ENCODE measurements at regions not wholly inside any gene's neighbourhood (a gene's known extent, or its start where the extent isn't known, plus 50 kb on each side); places are given as distances from the start of the nearest gene placed in this dataset.

DNA sequence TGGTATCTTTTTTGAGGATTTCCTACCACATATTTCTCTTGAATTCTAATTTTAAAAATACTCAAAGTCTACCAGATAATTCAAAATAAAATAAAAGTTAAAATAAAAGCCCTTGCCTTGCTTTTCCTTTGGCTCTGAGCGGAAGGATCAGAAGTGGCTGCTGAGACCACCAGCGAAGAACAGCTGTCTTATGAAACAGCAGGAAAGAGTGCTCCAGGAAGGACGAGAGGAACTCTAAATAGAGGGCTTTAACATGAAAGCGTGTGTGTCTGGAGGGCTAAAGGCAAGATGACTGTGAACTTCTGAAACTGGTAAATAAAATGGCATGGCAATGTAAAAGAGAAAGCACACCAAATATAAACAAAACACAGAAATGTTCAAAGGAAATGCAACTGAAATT, 521.5 kb upstream of the SPRY2 start:
- Histone ChIP-seq H3K9me3 (ENCODE audit: control insufficient read depth, low read depth, low read length) (no peaks in the 10 kb centered on the region), H3K27ac (ENCODE audit: low read length) (no peak overlapping the region), H3K4me1 (ENCODE audit: control insufficient read depth, insufficient read depth, low read length) (no peaks in the 10 kb centered on the region), H3K4me3 (ENCODE audit: low read length) (no peak overlapping the region), H3K36me3 (ENCODE audit: control insufficient read depth, insufficient read depth, low read length) (no peaks in the 10 kb centered on the region), H3K27me3 (ENCODE audit: control insufficient read depth, insufficient read depth, low read length) (no peaks in the 10 kb centered on the region)
- WGBS (ENCODE audit: insufficient coverage, low lambda C conversion rate), result 100% methylated on average over 1 of the region's 4 CpGs
- no peak for DNase-seq

DNA sequence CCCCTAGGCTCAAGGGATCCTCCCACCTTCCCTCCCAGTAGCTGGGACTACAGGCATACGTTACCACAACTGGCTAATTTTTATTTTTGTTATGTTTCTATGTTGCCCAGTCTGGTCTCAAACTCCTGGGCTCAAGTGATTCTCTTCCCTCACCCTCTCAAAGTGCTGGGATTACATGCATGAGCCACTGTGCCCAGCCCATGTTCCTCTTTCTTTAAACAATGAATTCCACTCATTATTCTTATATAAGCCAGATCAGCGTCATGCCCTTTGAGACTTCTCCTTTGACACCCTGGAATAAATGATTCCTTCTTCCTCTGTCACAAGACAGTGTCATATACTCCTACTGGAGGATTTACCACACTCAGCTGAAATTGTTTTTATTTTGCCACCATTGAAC, 519.9 kb upstream of the SPRY2 start:
- Histone ChIP-seq H3K4me1 (ENCODE audit: control insufficient read depth, insufficient read depth, low read length) (no peaks in the 10 kb centered on the region), H3K27me3 (ENCODE audit: control insufficient read depth, insufficient read depth, low read length) (no peaks in the 10 kb centered on the region), H3K27ac (ENCODE audit: low read length) (no peak overlapping the region), H3K36me3 (ENCODE audit: control insufficient read depth, insufficient read depth, low read length) (no peaks in the 10 kb centered on the region), H3K4me3 (ENCODE audit: low read length) (no peak overlapping the region), H3K9me3 (ENCODE audit: control insufficient read depth, low read depth, low read length) (no peaks in the 10 kb centered on the region)
- DNase-seq, result no peak
- WGBS (ENCODE audit: insufficient coverage, low lambda C conversion rate), result 100% methylated on average over 1 of the region's 2 CpGs

DNA sequence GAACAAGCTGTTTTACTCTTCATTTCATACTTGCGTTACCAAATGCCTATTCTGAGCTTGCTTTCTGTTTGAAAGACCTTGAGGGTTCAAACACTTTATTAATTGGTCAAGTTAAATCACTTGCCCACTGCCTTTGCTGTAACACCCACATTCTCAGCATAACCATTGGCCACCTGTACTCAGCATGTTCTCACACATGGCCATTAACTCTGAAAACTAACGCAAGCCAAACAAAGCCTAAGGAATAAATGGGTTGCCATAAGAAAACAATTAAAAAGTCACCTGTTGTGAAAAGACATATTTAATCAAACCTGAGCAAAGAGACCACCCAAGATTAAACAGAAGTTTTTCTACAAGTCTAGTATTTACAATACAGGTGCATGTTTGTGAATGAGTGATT, 517.2 kb upstream of the SPRY2 start:
- Histone ChIP-seq H3K36me3 (ENCODE audit: control insufficient read depth, insufficient read depth, low read length) (no peaks in the 10 kb centered on the region), H3K27ac (ENCODE audit: low read length) (no peak overlapping the region), H3K4me1 (ENCODE audit: control insufficient read depth, insufficient read depth, low read length) (no peaks in the 10 kb centered on the region), H3K9me3 (ENCODE audit: control insufficient read depth, low read depth, low read length) (no peaks in the 10 kb centered on the region), H3K27me3 (ENCODE audit: control insufficient read depth, insufficient read depth, low read length) (no peaks in the 10 kb centered on the region), H3K4me3 (ENCODE audit: low read length) (no peak overlapping the region)
- WGBS (ENCODE audit: insufficient coverage, low lambda C conversion rate), result 88% methylated on average over 2 of the region's 2 CpGs
- no peak for DNase-seq

DNA sequence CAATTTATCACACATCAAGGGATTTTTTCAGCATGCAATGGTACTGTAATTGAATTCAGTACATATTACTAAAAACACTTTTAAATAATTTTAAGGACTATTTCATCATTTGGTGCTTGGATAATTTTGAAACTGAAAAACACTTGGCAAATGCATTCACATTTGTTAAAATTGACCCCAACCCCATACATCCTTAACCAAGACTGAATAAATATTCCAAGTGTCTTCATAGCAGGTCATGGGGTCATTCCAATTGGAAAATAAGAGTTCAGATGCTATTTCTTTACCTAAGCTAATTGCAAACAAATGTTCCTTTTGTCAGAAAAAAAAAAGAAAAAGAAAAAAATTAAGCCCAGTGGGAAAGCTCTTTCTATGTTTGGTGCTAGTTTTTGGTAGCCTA, 516.4 kb upstream of the SPRY2 start:
- DNase-seq, result no peak
- H3K27ac ChIP-seq (ENCODE audit: low read length), result no peak overlapping the region

DNA sequence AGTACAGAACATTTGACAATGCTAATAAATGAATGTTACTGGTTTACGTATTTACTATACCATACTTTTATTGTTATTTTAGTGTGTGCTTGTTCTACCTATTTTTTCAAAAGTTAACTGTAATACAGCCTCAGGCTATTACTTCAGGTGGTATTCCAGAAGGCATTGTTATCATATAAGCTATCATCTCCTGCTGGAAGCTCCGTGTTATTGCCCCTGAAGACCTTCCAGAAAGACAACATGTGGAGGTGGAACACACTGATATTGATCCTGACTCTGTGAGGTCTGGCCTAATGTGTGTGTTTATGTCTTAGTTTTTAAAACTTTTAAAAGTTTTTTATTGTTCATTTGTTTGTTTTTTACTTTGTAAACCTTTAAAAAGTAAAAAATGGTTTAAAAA, 509.8 kb upstream of the SPRY2 start:
- no peaks in the 10 kb centered on the region for H3K36me3 ChIP-seq (ENCODE audit: control insufficient read depth, insufficient read depth, low read length)

More for the DNA sequence above, 516.4 kb upstream of the SPRY2 start:
- Histone ChIP-seq H3K4me1 (ENCODE audit: control insufficient read depth, insufficient read depth, low read length) (no peaks in the 10 kb centered on the region), H3K4me3 (ENCODE audit: low read length) (no peak overlapping the region), H3K9me3 (ENCODE audit: control insufficient read depth, low read depth, low read length) (no peaks in the 10 kb centered on the region), H3K36me3 (ENCODE audit: control insufficient read depth, insufficient read depth, low read length) (no peaks in the 10 kb centered on the region), H3K27me3 (ENCODE audit: control insufficient read depth, insufficient read depth, low read length) (no peaks in the 10 kb centered on the region)

GRCh38 chr13:80844164-80844563, 503.2 kb upstream of the SPRY2 start:
- no peak for DNase-seq
- H3K27me3 ChIP-seq (ENCODE audit: control insufficient read depth, insufficient read depth, low read length), result no peaks in the 10 kb centered on the region
- WGBS (ENCODE audit: insufficient coverage, low lambda C conversion rate), result no CpG with 5 or more reads among the region's 1 CpG

More for the DNA sequence above, 509.8 kb upstream of the SPRY2 start:
- Histone ChIP-seq H3K27ac (ENCODE audit: low read length) (no peak overlapping the region), H3K9me3 (ENCODE audit: control insufficient read depth, low read depth, low read length) (no peaks in the 10 kb centered on the region), H3K4me3 (ENCODE audit: low read length) (no peak overlapping the region), H3K4me1 (ENCODE audit: control insufficient read depth, insufficient read depth, low read length) (no peaks in the 10 kb centered on the region), H3K27me3 (ENCODE audit: control insufficient read depth, insufficient read depth, low read length) (no peaks in the 10 kb centered on the region)
- DNase-seq, result no peak
- WGBS (ENCODE audit: insufficient coverage, low lambda C conversion rate), result 100% methylated on average over 1 of the region's 2 CpGs

GRCh38 chr13:80841414-80841813, 500.5 kb upstream of the SPRY2 start:
- 71% methylated on average over 1 of the region's 1 CpG for WGBS (ENCODE audit: insufficient coverage, low lambda C conversion rate)
- no peak for DNase-seq
- Histone ChIP-seq H3K4me1 (ENCODE audit: control insufficient read depth, insufficient read depth, low read length) (no peaks in the 10 kb centered on the region), H3K27me3 (ENCODE audit: control insufficient read depth, insufficient read depth, low read length) (no peaks in the 10 kb centered on the region), H3K9me3 (ENCODE audit: control insufficient read depth, low read depth, low read length) (no peaks in the 10 kb centered on the region), H3K36me3 (ENCODE audit: control insufficient read depth, insufficient read depth, low read length) (no peaks in the 10 kb centered on the region), H3K4me3 (ENCODE audit: low read length) (no peak overlapping the region), H3K27ac (ENCODE audit: low read length) (no peak overlapping the region)

More at GRCh38 chr13:80844164-80844563, 503.2 kb upstream of the SPRY2 start:
- no peaks in the 10 kb centered on the region for H3K9me3 ChIP-seq (ENCODE audit: control insufficient read depth, low read depth, low read length)
- H3K4me3 ChIP-seq (ENCODE audit: low read length), result no peak overlapping the region
- H3K27ac ChIP-seq (ENCODE audit: low read length), result no peak overlapping the region
- H3K36me3 ChIP-seq (ENCODE audit: control insufficient read depth, insufficient read depth, low read length), result no peaks in the 10 kb centered on the region
- no peaks in the 10 kb centered on the region for H3K4me1 ChIP-seq (ENCODE audit: control insufficient read depth, insufficient read depth, low read length)

GRCh38 chr13:80840316-80840976, 499.5 kb upstream of the SPRY2 start:
- no peak overlapping the region for H3K27ac ChIP-seq (ENCODE audit: low read length)
- H3K4me3 ChIP-seq (ENCODE audit: low read length), result no peak overlapping the region
- H3K27me3 ChIP-seq (ENCODE audit: control insufficient read depth, insufficient read depth, low read length), result no peaks in the 10 kb centered on the region
- no peaks in the 10 kb centered on the region for H3K9me3 ChIP-seq (ENCODE audit: control insufficient read depth, low read depth, low read length)
- 70% methylated on average over 3 of the region's 7 CpGs for WGBS (ENCODE audit: insufficient coverage, low lambda C conversion rate)
- H3K36me3 ChIP-seq (ENCODE audit: control insufficient read depth, insufficient read depth, low read length), result no peaks in the 10 kb centered on the region
- no peaks in the 10 kb centered on the region for H3K4me1 ChIP-seq (ENCODE audit: control insufficient read depth, insufficient read depth, low read length)
- no peak for DNase-seq

DNA sequence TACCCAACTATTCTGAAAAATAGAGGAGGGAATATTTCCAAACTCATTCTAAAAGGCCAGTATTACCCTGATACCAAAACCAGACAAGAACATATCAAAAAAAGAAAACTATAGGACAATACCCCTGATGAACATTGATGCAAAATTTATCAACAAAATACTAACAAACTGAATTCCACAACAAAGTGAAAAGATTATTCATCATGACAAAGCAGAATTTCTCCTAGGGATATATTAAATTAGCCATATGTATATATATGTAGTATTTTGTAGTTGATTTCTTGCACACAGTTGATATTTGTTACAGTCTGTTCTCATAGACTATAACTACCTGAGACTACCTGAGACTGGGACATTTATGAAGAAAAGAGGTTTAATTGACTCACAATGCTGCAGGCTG, 495.0 kb upstream of the SPRY2 start:
- Histone ChIP-seq H3K27me3 (ENCODE audit: control insufficient read depth, insufficient read depth, low read length) (no peaks in the 10 kb centered on the region), H3K4me1 (ENCODE audit: control insufficient read depth, insufficient read depth, low read length) (no peaks in the 10 kb centered on the region), H3K9me3 (ENCODE audit: control insufficient read depth, low read depth, low read length) (peaks cover 5% of the 10 kb centered on the region), H3K4me3 (ENCODE audit: low read length) (no peak overlapping the region), H3K27ac (ENCODE audit: low read length) (no peak overlapping the region), H3K36me3 (ENCODE audit: control insufficient read depth, insufficient read depth, low read length) (no peaks in the 10 kb centered on the region)
- no peak for DNase-seq

DNA sequence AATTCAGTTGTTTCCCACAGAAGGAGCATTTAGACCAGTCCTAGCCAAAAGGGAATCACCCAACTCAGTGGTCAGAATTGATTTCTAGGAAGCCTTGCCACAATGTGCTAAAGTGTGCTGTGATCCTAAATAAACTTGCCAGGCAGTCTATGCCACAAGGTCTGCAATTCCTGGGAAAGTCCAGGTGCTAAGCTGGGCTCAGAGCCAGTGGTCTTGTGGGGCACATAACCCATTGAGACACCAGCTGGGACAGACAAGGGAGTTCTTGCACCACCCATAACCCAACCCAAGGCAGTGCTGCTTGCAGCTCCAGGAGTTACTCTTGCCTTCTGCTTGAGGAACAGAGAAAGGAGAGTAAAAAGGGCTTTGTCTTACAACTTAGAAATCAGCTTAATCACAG, 489.5 kb upstream of the SPRY2 start:
- DNase-seq, result no peak
- no peak overlapping the region for H3K27ac ChIP-seq (ENCODE audit: low read length)
- H3K9me3 ChIP-seq (ENCODE audit: control insufficient read depth, low read depth, low read length), result peaks cover 5% of the 10 kb centered on the region
- no peaks in the 10 kb centered on the region for H3K4me1 ChIP-seq (ENCODE audit: control insufficient read depth, insufficient read depth, low read length)
- H3K4me3 ChIP-seq (ENCODE audit: low read length), result no peak overlapping the region
- no peaks in the 10 kb centered on the region for H3K36me3 ChIP-seq (ENCODE audit: control insufficient read depth, insufficient read depth, low read length)
- H3K27me3 ChIP-seq (ENCODE audit: control insufficient read depth, insufficient read depth, low read length), result no peaks in the 10 kb centered on the region

- peaks cover 1% of the 10 kb centered on the region for H3K9me3 ChIP-seq (ENCODE audit: control insufficient read depth, low read depth, low read length)
- 100% methylated on average over 2 of the region's 2 CpGs for WGBS (ENCODE audit: insufficient coverage, low lambda C conversion rate)
- no peaks in the 10 kb centered on the region for H3K27me3 ChIP-seq (ENCODE audit: control insufficient read depth, insufficient read depth, low read length)
- H3K4me3 ChIP-seq (ENCODE audit: low read length), result no peak overlapping the region
- no peak overlapping the region for H3K27ac ChIP-seq (ENCODE audit: low read length)
- H3K36me3 ChIP-seq (ENCODE audit: control insufficient read depth, insufficient read depth, low read length), result no peaks in the 10 kb centered on the region
- no peaks in the 10 kb centered on the region for H3K4me1 ChIP-seq (ENCODE audit: control insufficient read depth, insufficient read depth, low read length)
- DNase-seq, result no peak
Measured at GRCh38 chr13:80828759-80829158, 487.8 kb upstream of the SPRY2 start.
